ENCODE measurements at regions not wholly inside any gene's neighbourhood (a gene's known extent, or its start where the extent isn't known, plus 50 kb on each side); places are given as distances from the start of the nearest gene placed in this dataset.

DNA sequence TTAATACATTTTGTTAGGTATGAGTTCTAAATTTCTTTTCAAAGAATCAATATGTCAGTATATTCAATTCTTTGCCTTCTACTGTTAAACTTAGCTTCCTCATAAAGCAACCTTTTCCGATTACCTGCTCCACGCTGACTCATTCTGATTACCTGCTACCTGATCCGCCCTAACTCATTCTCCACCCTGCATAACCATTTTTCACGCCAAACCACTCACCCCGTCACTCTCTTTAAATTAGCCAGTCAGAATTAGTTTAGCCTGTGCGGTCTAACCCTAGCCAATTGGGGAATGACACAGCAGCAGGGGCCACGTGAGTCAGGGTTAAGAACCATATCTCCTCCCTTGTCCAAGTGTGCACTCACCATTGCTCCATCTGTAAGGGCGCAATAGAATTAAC, 72.2 kb upstream of the FICD start:
- no peak overlapping the region for H2AFZ ChIP-seq (ENCODE audit: low read length)
- H3K36me3 ChIP-seq (replicated peaks in 1 of 2; ENCODE audit: control insufficient read depth in 1 of 2, insufficient read depth in 2 of 2, low read length in 2 of 2), result no peaks in the 10 kb centered on the region
- intact Hi-C loops (cut with micrococcal nuclease; ENCODE audit: unreplicated experiment), result no loop called here
- in situ Hi-C loops (cut with HindIII; ENCODE audit: extremely low pct_ligation_motif_present, low pct_unique_long_range_greater_than_20kb), result no loop called here
- FAIRE-seq (no peak), ATAC-seq (no peak), DNase-seq (ENCODE audit: low spot score) (no peak)
- H3K79me2 ChIP-seq (ENCODE audit: insufficient read depth, low read length), result no peaks in the 10 kb centered on the region
- H4K20me1 ChIP-seq (ENCODE audit: insufficient read depth, low read length), result no peaks in the 10 kb centered on the region
- H3K4me1 ChIP-seq (ENCODE audit: insufficient read depth, low read length), result no peaks in the 10 kb centered on the region
- no peak overlapping the region for H3K4me2 ChIP-seq (ENCODE audit: low read depth, low read length)
- H3K9me3 ChIP-seq (ENCODE audit: low read length), result no peaks in the 10 kb centered on the region
- 19% methylated on average over 8 of the region's 8 CpGs for WGBS (ENCODE audit: low lambda C conversion rate)
- no peak overlapping the region for H3K4me3 ChIP-seq (replicated peaks in 1 of 3; ENCODE audit: insufficient read depth in 1 of 3, low read depth in 2 of 3, low read length in 3 of 3)
- peaks cover 2 to 22% of the 10 kb centered on the region in 2 experiments; a peak in 4 of 5 replicates for H3K27me3 ChIP-seq (ENCODE audit: control insufficient read depth in 1 of 2, insufficient read depth in 2 of 2, low read length in 2 of 2)
- POLR2A ChIA-PET, result no interaction called here
- CTCF ChIA-PET (ENCODE audit: low intra/inter-chr PET ratio, low total read pairs), result no interaction called here
- H3K27ac ChIP-seq (ENCODE audit: extremely low read length, insufficient read depth, low read length), result no peak overlapping the region
- H3K9ac ChIP-seq (ENCODE audit: insufficient read depth, low read depth, low read length), result no peak overlapping the region
- no TSS peak for BruUV-seq (replicated peaks)
- TF ChIP-seq ZNF280B (CRISPR knock-in tag; IDR thresholded peaks at IDR 0.05; ENCODE audit: borderline replicate concordance) (no peak), DPF2 (CRISPR knock-in tag; IDR thresholded peaks at IDR 0.05; ENCODE audit: borderline replicate concordance, low read depth) (no peak), ZNF235 (CRISPR knock-in tag; IDR thresholded peaks at IDR 0.05; ENCODE audit: borderline replicate concordance) (no peak), ELK4 (CRISPR knock-in tag; IDR thresholded peaks at IDR 0.05; ENCODE audit: borderline replicate concordance) (no peak), NCOR1 (IDR thresholded peaks at IDR 0.05; ENCODE audit: borderline replicate concordance, low read length) (no peak), ZNF7 (CRISPR knock-in tag; IDR thresholded peaks at IDR 0.05) (no peak), ONECUT2 (CRISPR knock-in tag; IDR thresholded peaks at IDR 0.05) (no peak), ZNF510 (CRISPR knock-in tag; IDR thresholded peaks at IDR 0.05; ENCODE audit: low read depth) (no peak), TAF15 (IDR thresholded peaks at IDR 0.05; ENCODE audit: low read depth, low read length, poor library complexity, severe bottlenecking) (no peak), TOPORS (CRISPR knock-in tag; IDR thresholded peaks at IDR 0.05) (no peak), HNF1B (CRISPR knock-in tag; IDR thresholded peaks at IDR 0.05) (no peak), PLRG1 (conservative IDR thresholded peaks at IDR 0.05) (no peak), NFYC (CRISPR knock-in tag; IDR thresholded peaks at IDR 0.05) (no peak), ZNF883 (CRISPR knock-in tag; IDR thresholded peaks at IDR 0.05; ENCODE audit: not compliant biosample characterization) (no peak), PTBP1 (IDR thresholded peaks at IDR 0.05; ENCODE audit: low read depth, low read length, poor library complexity, severe bottlenecking) (no peak)
- TF ChIP-seq, protein P1, sequence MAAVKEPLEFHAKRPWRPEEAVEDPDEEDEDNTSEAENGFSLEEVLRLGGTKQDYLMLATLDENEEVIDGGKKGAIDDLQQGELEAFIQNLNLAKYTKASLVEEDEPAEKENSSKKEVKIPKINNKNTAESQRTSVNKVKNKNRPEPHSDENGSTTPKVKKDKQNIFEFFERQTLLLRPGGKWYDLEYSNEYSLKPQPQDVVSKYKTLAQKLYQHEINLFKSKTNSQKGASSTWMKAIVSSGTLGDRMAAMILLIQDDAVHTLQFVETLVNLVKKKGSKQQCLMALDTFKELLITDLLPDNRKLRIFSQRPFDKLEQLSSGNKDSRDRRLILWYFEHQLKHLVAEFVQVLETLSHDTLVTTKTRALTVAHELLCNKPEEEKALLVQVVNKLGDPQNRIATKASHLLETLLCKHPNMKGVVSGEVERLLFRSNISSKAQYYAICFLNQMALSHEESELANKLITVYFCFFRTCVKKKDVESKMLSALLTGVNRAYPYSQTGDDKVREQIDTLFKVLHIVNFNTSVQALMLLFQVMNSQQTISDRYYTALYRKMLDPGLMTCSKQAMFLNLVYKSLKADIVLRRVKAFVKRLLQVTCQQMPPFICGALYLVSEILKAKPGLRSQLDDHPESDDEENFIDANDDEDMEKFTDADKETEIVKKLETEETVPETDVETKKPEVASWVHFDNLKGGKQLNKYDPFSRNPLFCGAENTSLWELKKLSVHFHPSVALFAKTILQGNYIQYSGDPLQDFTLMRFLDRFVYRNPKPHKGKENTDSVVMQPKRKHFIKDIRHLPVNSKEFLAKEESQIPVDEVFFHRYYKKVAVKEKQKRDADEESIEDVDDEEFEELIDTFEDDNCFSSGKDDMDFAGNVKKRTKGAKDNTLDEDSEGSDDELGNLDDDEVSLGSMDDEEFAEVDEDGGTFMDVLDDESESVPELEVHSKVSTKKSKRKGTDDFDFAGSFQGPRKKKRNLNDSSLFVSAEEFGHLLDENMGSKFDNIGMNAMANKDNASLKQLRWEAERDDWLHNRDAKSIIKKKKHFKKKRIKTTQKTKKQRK (IDR thresholded peaks at IDR 0.05; ENCODE audit: low read length), result no peak
